Vagina (tissue), 2 donors: ENCODE measurements at regions not wholly inside any gene's neighbourhood (a gene's known extent, or its start where the extent isn't known, plus 50 kb on each side); places are given as distances from the start of the nearest gene placed in this dataset.

Experiments used
- CTCF ChIP-seq, 3 experiments: fragments of 450-650 bp in 2 of 3; fragments of 200-600 bp in 1 of 3; sonication (generic) in 1 of 3; IDR thresholded peaks; one replicate each; pipeline ENCODE4 v1.5.1; 2017 to 2019; ENCODE audit warnings: antibody characterized with exemption in 3 of 3, mild to moderate bottlenecking in 2 of 3, moderate library complexity in 2 of 3
- POLR2A ChIP-seq, 2 donors: fragments of 450-650 bp; IDR thresholded peaks; one replicate each; pipeline ENCODE4 v1.6.1; 2017; ENCODE audit warnings: antibody characterized with exemption in 2 of 2, mild to moderate bottlenecking in 2 of 2, moderate library complexity in 2 of 2

GRCh38 chr13:87052731-87053130 lies 618.4 kb upstream of the SLITRK5 start:
- TF ChIP-seq POLR2A (IDR thresholded peaks at IDR 0.05): no peak
- TF ChIP-seq CTCF (IDR thresholded peaks at IDR 0.05): no peak
